COLO668 (cell line): ENCODE measurements at regions not wholly inside any gene's neighbourhood (a gene's known extent, or its start where the extent isn't known, plus 50 kb on each side); places are given as distances from the start of the nearest gene placed in this dataset.
A peak's percentile ranks its signal among the peaks of the same experiment; 100 is the strongest.

Experiments
- DNase-seq: peaks from one replicate; lab custom pipeline; 2025; ENCODE audit not compliant: unreplicated experiment; lab: John Stamatoyannopoulos, UW

DNA sequence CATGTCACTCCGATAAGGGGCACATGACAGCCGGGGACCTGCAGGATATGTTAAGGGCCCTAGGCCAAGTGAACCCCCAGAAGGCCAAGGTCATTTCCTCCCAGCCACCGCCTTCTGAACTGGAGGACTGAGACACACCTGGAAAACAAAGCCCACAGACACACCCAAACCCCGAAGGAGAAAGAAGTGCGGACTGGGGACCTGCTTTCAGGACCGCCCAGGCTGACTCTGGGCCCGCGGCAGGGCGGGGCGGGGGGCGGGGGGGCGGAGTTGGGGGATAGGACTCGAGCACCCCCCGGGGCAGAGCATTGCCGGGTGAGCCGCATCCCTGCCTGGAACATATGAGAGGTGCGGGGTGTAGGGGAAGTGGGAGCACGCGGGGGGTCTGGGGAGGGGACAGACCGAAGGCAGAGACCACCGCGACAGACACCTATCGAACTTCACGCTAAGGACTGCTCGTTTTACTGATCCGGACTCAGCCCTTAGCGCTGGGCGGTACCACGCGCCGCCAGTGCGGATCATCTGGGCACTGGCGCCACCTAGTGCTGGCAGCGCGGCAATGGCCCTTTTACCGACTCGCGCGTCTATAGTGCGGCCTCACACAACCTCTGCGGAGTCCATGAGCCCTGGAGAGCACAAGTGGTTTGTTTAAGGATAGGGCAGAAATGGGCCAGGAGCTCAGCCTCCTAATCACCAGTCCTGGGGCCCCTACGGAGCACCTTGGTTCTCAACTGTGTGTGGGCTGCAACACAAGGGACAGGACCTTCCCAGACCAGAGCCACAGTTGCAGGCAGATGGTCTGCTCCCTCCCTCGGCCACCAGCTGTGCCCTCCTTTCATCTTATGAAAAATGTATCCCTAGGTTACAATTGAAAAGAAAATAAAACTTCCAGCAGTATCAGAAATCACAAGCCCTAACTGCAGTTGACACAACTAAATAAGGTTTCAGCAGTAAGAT, 157.6 kb downstream of the HERPUD2 start:
- peak; percentile 86 for DNase-seq

DNA sequence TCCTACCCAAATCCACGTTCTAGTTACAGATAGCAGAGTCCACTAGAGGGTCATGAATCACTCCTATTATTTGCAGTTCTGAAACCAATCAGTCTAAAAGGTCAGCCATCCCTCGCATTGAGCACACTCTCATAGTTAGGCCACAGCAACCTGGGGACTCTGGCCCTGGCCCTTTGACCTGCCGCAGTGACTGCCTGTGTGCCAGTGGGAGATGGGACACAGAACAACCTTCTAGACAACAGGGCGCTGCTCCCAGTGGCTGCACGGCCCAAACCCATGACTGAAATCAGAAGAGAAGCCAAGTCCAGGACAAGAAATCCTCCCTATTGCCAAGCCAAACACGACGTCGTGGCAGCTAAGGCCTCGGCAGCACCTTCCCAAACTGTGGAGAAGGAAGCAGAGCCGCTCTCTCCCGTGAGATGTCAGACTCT, 158.5 kb downstream of the HERPUD2 start:
- DNase-seq = no peak

DNA sequence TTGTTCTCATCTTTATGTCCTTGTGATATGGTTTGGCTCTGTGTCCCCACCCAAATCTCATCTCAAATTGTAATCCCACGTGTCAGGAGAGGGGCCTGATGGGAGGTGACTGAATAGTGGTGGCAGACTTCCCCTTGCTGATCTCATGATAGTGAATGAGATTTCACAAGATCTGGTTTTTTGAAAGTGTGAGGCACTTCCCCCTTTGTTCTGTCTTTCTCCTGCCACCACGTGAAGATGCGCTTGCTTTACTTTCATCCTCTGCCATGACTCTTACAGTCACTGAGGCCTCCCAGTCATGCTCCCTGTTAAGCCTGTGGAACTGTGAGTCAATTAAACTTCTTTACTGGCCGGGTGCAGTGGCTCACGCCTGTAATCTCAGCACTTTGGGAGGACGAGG, 161.0 kb downstream of the HERPUD2 start:
- DNase-seq = no peak

DNA sequence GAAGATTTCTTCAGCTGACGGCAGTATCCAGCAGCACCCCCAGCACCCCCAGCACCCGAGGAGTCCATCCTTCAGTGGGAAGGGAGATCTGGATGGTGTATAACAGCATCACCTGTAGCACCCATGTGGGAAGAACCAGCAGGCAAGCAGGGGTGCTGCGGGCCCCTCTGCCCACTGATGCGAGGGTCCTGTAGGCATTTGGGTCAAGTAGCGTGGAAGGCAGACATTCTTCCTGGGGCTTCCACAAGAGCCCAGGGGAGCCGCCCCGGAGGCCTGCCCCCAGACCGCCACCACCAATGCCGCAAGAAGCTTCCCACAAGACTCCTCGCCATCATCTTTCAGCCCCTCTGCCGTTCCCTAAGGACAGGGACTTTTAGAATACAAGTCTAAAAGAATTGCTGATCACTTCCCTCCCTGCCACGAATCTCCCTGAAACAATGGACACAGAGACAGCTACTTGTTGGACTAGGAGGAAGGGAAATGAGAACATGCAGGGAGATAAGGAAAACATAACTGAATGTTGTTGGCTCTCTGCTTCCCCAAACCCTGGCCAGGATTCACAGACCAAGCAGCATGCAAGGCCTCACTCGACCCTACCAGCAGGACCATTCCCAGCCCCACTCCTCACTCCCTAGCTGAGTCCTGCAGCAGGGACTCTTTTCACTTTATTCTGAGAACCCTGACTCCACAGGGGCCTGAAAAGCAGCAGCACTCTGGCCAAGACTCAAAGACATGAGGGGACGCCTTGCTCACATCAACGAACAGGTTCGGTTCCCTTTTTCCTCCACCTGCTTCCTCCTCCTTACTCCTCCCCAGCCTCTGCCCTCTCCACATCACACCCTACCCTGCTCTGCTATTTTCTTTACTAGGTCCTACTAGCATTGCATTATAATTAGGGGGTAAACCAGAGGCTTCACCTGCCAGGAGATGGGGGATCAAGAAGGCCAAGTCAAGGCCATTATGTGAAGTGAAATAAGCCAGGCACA, 164.5 kb downstream of the HERPUD2 start:
- no peak for DNase-seq

DNA sequence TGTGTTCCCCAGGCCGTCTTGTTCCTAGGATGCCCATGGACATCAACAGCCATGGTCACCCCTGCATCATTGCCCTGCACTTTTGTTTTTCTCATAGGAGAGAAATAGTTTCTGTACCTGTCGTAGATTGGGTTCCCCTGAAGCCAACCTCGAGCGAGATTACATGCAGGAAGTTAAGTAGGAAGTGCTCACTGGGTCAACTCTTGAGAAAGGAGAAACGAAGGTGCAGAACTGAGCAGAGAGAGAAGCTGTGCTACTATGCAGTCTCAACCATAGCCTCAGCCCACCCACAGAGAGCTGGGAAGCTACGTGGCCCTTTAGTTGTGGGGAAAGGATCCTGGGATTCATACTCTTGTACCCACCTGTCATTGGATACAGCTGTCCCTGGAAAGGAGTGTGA, 165.2 kb downstream of the HERPUD2 start:
- DNase-seq = no peak

DNA sequence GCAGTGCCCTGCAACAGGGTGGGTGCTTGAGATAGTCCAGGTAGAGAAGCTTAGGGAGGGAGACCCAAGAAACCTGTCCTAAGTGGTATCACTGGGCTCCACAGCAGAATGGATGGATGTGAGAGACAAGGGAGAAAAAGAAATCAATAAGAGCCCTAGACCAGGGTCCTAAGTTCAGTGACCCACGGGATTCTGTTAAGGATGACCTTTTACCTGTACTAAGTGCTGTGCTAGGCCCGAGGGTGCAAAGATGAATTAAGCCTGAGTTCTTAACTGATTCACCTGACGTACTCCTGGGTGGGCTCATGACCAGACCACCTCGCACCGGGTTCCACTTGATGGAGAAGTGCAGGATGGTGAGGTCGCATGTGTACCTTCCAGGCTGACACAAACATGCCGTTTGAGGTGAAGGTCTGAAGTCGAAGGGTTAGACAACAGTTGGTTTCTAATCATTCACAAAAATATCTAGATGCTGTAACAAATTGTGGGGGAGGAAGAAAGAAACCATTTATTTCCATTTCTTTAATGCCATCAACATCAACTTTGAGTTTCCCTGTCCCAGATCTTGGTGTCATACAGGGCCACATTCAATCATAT, 166.5 kb downstream of the HERPUD2 start:
- DNase-seq = no peak

DNA sequence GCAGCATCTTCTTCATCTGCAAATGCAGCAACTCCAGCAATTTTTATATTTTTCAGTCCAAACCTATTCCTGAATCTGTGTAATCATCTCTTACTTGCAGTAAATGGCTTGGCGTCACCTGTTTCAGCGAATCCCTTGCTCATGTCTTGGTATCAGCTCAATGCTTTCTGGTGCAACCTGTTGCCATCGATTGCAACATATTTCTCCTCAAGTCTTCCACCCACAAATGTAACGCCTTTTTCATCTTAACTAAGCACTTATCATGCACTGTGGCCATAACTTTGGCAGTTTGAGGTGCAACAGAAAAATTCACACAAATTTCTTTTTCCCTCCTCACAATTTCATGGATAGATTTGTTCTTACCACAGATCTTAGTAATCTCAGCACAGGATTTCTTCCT, 168.3 kb downstream of the HERPUD2 start:
- no peak for DNase-seq

DNA sequence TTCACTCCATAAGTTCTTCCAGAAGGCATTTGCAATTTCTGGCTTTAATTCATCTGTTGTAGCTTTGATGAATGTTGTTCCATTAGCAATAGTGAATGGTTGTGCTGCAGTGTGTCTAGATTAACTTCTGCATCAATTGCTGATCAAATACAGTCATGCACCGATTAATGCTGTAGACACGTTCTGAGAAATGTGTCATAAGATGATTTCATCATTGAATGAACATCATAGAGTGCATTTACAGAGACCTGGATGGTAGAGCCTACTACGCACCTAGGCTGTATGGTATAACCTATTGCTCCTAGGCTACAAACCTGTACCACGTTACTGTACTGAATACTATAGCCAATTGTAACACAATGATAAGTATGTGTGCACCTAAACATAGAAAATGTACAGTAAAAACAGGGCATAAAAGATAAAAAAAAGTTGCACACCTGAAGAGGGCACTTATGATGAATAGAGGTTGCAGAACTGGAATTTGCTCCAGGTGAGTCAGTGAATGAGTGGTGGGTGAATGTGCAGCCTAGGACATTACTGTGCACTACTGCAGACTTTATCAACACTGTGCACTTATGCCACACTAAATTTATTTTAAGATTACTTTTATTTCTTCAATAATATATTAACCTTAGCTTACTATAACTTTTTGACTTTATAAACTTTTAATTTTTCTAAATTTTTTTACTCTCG, 170.7 kb downstream of the HERPUD2 start:
- no peak for DNase-seq

DNA sequence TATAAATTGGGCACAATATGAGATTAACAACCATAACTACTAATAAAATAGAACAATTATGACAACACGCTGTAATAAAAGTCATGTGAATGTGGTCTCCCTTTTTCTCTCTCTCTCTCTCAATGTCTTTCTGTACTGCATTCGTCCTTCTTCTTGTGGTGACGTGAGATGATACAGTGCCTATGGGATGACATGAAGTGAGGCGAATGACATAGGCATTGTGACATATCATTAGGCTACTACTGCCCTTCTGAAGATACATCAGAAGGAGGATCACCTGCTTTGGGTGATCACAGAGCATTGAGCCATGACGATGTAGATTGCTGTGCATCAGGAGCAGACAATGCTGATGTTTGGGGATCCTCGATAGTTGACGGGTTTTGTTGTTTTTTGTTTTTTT, 171.6 kb downstream of the HERPUD2 start:
- no peak for DNase-seq

DNA sequence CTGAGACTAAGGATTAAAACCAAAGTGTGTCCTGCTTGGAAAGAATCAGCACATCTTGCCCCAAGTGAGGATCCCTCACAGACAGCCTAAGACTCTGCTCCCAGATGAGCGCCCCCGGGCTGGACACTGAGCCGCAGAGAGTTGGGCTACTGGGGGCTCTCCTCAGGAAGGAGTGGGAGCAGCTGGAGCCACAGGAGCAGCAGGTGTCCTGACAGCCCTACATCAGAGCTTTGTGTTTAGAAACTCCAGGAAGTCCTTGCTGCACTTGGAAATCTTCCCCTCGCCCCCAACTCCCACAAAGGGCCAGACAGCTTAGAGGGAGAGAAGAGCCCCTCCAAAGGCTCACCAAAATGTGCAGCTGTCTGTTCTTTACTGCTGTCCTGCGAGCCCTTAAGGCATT, 172.2 kb downstream of the HERPUD2 start:
- no peak for DNase-seq

DNA sequence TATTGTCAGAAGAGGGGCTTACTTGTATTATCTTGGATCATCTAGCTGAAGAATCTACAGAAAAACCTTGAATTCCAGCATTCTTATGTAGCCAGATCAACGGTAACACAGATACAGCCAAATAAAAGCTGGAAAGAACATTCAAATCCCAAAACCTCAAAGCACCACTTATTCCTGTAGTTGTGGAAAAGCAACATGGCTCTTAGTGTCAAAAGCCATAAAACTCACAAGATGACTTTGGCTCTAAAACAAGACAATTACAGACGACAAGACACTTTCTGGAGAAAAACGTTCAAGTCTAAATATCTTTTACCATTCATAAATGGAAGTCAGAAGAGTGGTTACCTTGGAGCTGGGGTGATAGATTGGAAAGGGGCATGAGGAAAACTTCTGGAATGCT, 173.0 kb downstream of the HERPUD2 start:
- no peak for DNase-seq

DNA sequence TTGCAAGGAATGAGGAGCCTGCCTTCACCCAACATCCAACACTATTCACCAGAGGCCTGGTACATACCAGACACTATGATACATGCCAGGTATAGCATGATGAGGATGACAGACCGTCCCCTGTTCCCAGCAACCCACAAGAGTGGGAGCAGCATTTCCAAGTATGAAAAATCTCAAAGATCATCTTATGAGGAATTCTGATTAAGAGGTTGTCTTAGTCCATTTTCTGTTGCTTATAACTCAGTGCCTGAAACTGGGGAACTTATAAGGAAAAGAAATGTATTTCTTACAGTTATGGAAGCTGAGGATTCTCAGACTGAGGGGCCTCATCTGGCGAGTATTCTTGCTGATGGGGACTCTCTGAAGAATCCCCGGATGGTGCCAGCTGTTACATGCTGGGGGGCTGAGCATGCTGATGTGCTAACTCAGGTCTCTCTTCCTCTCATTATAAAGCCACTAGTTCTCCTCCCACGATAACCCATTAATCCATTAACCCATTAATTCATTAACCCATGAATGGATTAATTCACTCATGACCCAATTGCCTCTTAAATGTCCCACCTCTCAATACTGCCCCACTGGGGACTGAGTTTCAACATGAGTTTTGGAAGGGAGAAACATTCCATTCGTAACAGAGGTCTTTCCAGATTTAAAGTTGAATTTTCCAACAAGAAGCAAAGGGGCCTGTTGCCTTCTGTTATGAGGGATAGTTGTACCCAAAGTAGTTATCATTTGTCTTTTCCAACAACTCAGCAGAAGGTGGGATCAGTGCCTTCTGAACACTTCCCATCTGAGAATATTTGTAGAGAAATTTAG, 173.9 kb downstream of the HERPUD2 start:
- no peak for DNase-seq

DNA sequence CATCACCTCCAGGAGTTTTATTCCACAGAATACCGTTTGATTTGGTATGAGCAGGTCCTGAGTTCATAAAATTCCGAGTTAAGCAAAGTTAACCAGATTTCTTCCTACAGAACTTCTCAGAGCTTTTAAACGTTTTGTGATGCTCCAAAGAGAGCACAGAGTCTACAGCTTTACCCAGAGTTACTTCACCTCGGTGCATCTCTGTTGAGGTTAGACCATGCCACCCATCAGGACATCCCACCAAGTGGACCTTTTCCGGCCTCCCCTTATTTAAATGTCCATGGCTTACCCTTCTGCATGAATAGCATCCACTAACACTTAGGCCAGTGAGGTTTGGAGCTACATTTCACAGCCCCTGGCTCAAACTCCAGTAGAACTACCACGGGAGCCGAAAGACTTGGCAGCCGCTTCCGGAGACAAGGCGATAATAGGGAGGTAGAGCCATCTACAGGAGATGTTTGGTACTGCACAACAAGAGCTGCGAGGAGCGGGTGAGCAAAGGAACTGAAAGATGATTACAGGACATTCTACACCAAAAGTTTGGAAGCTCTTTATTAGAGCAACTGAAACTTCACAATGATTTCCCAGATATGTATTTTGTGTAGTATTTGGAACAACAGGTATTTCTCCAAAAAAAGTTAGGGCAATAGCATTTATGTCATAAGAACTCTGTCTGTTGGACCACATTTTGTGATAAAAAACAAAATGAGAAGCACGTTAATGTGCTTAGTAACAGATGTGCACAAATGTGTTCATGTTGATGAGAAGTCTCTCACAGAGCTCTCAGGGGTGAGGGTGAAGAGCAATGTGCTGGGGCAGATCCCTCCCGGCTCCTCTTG, 174.7 kb downstream of the HERPUD2 start:
- DNase-seq = peak; percentile 72

DNA sequence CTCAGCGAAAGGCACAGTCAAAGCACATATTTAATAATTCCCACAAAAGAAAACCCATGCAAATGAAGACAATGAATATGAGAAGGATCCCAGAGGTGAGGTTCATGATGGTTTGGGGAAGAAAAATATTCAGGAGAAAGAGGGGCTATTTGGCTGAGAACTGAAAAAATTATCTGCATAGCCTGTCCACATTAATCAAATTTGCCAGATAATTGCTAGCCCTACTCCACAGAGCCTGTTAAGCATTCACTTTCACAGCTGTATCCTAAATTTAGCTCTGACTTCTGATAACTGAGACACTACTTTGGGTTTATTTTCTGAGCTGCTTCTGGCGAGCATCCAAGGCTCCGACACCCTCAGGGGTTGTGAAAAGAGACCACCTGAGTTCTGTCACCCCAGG, 176.2 kb downstream of the HERPUD2 start:
- no peak for DNase-seq

DNA sequence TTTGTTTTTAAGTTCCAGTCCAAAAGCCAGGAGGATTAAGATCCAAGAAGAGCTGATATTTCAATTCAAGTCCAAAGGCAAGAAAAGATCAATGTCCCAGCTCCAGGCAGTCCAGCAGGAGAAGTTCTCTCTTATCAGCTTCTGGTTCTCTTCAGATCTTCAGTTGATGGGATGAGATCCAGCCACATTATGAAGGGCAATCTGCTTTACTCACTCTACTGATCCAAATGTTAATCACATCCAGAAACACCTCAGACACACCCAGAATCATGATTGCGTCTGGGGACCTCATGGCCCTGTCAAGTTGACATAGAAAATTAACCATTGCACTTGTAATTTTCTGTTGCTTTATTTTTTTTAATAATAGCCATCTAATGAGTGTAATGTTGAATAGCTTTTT, 178.4 kb downstream of the HERPUD2 start:
- DNase-seq = no peak

DNA sequence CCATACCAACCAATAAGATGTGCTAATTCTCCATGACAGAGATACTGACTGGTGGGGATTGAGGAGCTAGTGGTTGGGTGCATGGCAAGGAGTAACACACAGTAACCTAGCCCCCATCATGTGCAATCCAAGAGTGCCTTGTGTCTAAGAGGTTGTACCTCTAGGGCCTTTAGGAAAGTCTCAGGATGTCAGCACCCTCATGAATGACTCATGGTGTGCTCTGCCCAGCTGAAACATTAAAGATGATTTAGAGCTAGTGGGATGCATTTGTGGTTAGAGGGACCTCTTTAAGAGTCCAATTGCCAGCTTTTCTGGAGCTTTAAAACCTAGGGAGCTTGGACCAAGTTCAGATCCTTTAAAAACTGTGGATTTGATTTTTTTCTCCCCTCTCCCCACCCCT, 181.1 kb downstream of the HERPUD2 start:
- DNase-seq = no peak

DNA sequence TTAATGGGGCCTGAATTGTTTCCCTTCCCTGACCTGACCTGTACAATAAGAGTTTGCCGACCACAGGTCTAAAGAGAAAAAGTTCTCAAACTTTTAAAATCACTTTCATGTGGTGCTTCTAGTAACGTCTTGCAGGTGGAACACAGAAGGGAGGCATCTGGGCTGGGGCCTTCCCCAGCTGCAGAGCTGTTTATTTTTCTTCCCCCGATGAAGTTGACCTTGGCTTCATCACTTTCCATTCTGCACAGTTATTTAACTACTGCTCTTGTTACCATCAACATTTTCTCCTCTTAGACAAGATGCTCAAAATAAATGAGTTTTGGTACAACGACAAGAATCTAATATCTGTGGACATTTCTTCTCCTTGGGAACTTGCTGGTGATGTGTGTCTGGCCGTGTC, 181.7 kb downstream of the HERPUD2 start:
- DNase-seq = no peak

DNA sequence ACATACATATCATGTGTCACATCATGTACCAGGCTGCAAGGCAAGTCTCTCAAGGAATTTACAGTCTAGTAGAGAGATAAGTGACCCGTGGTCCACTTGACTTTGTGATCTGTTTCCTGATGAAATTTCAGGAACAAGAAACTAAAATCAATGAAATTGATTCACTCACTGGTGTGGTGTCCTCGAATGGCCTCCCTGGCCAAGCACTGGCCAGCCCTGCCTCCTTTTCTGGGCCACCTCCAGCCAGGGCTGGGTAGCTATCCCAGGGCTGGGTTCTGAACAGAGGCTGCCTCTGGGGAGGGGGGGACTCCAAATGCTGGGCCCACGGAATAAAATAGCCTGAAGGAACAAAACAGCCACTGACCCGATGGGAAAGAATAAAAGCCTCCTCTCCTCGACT, 182.2 kb downstream of the HERPUD2 start:
- no peak for DNase-seq
